Heart right ventricle (tissue), 16 donors: ENCODE measurements at regions not wholly inside any gene's neighbourhood (a gene's known extent, or its start where the extent isn't known, plus 50 kb on each side); places are given as distances from the start of the nearest gene placed in this dataset.

Experiments
- ATAC-seq, 8 donors: fragments of 200-7000 bp; cut with Tn5 transposase; one replicate each; pipeline ENCODE4 v1.9.1; 2020; ENCODE audit warnings: mild to moderate bottlenecking in 8 of 8, moderate library complexity in 8 of 8, moderate number of reproducible peaks in 1 of 8
- DNase-seq, 2 donors: peaks; one replicate each; pipeline ENCODE4 v3.0.0-alpha.2; 2020
- H3K27ac ChIP-seq, 10 donors: fragments of 200-600 bp; sonication (generic) in 2 of 10; one replicate each; pipeline versions ENCODE4 v1.5.0 to v1.8.0; 2020 to 2022; ENCODE audit warnings: mild to moderate bottlenecking in 3 of 10
- H3K27me3 ChIP-seq, 7 donors: fragments of 200-600 bp; one replicate each; pipeline ENCODE4 v1.8.0; 2021 to 2022; ENCODE audit warnings: mild to moderate bottlenecking in 2 of 7
- H3K36me3 ChIP-seq, 9 donors: fragments of 200-600 bp; sonication (generic) in 1 of 9; one replicate each; pipeline versions ENCODE4 v1.5.0 to v1.8.0; 2020 to 2022; ENCODE audit warnings: mild to moderate bottlenecking in 2 of 9
- H3K4me1 ChIP-seq, 9 donors: fragments of 200-600 bp; sonication (generic) in 1 of 9; one replicate each; pipeline versions ENCODE4 v1.5.0 to v1.8.0; 2020 to 2022; ENCODE audit warnings: mild to moderate bottlenecking in 4 of 9
- H3K4me3 ChIP-seq, 10 donors: fragments of 200-600 bp; sonication (generic) in 2 of 10; one replicate each; pipeline versions ENCODE4 v1.5.0 to v1.8.0; 2020 to 2022; ENCODE audit warnings: mild to moderate bottlenecking in 7 of 10, moderate library complexity in 2 of 10
- H3K9me3 ChIP-seq, 11 donors: fragments of 200-600 bp in 10 of 11; sonication (generic) in 2 of 11; one replicate each; pipeline versions ENCODE4 v1.5.0 to v1.8.0; 2013 to 2022; ENCODE audit warnings: mild to moderate bottlenecking in 2 of 11, control low read depth in 1 of 11, moderate library complexity in 1 of 11
- WGBS, 2 donors: extraction: QIAGEN DNeasy Blood & Tissue Kit; methylation state at CpG; one replicate each; pipeline ENCODE4 v1.1.7; 2013; ENCODE audit warnings: inconsistent platforms in 1 of 2; 5-methylcytosine and 5-hydroxymethylcytosine counted together
- intact Hi-C, 10 donors: fragments of 100-400 bp; cut with DNase I; formaldehyde crosslinking; loops; one replicate each; pipeline versions ENCODE4 v1.11.1 to v1.14.2; 2022
- TF ChIP-seq, protein P1 (sequence below), 9 donors: fragments of 200-600 bp; sonication (generic) in 2 of 9; IDR thresholded peaks; one replicate each; pipeline versions ENCODE4 v1.5.0 to v1.8.0; 2021 to 2022; ENCODE audit warnings: antibody characterized with exemption in 9 of 9, mild to moderate bottlenecking in 5 of 9, moderate library complexity in 1 of 9
- donor health status: Arrhythmogenic right ventricular cardiomyopathy.
- donor health status: ischemic (EF 13 %, LVEDD 7.1; RV severe dilation, severe dysfunction).
- donor health status: healthy with polysubstance abuse.
- donor health status: DM: no; HTN: yes; CAD: no.
- donor health status: DM: no; HTN: no; CAD: no.
- donor health status: ischemic (EF 25% LVEDD 6.9; RV normal size, moderate dysfunction).
- donor health status: ischemic (EF 25% LVEDD 5.7; RV mildly dilated, moderate dysfunction).
- donor health status: healthy.
- donor health status: DM: yes; HTN: yes; CAD: no.
- donor health status: Ischemic cardiomyopathy.
- donor health status: ischemic (EF 35%, LVEDD 5.7; RV mildly dilated, moderate dysfunction).
- donor health status: nonischemic (EF 11% LVEDD 7.7; RV severe dilation, severe dysfunction).
- donor health status: DM: yes; HTN: yes; CAD: no.
- donor health status: PGD.
- donor health status: ischemic (EF 29% LVEDD 5.4; RV normal size, mild dysfunction).
- donor health status: nonischemic (EF 23%, LVEDD 6.1; RV moderate dilation, normal function).

GRCh38 chr9:75669721-75670120 is 220.8 kb upstream of the PCSK5 start:
- no peak for DNase-seq
- TF ChIP-seq, protein P1, sequence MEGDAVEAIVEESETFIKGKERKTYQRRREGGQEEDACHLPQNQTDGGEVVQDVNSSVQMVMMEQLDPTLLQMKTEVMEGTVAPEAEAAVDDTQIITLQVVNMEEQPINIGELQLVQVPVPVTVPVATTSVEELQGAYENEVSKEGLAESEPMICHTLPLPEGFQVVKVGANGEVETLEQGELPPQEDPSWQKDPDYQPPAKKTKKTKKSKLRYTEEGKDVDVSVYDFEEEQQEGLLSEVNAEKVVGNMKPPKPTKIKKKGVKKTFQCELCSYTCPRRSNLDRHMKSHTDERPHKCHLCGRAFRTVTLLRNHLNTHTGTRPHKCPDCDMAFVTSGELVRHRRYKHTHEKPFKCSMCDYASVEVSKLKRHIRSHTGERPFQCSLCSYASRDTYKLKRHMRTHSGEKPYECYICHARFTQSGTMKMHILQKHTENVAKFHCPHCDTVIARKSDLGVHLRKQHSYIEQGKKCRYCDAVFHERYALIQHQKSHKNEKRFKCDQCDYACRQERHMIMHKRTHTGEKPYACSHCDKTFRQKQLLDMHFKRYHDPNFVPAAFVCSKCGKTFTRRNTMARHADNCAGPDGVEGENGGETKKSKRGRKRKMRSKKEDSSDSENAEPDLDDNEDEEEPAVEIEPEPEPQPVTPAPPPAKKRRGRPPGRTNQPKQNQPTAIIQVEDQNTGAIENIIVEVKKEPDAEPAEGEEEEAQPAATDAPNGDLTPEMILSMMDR (IDR thresholded peaks at IDR 0.05) = no peak
- no peak for ATAC-seq
- no peaks in the 10 kb centered on the region for H3K27me3 ChIP-seq
- H3K27ac ChIP-seq = no peak overlapping the region
- no peak overlapping the region for H3K4me3 ChIP-seq
- H3K4me1 ChIP-seq = peaks cover 0 to 9% (median 0%) of the 10 kb centered on the region in 9 donors
- 68 to 81% methylated on average over 2 of the region's 2 CpGs for WGBS, 2 donors
- no peaks in the 10 kb centered on the region for H3K36me3 ChIP-seq
- H3K9me3 ChIP-seq = peaks cover 0 to 14% (median 6%) of the 10 kb centered on the region in 11 donors
- intact Hi-C loops = loop anchor here in 1 of 10 donors (10.0 kb wide), 1 partner anchor 65 kb away; no protein-coding TSS in a partner anchor

DNA sequence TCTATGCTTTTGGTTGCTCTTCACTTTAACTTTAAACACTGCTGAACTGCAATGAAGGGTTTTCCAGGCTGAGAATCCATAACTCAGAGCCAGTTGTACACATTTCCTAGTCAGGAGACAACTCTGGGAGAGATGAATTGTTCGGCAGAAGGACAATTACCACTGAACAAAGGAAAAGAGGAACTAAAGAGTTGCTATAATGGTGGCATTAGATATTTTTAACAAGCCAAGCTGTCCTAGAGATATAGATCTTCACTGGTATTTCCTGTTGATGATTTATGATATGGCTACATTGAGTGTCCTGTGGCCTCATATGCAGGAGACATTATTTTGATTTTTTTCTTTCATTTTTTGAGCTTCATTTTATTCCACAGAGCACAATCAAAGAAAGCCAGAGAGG is 219.1 kb upstream of the PCSK5 start:
- peaks cover 0 to 14% (median 6%) of the 10 kb centered on the region in 11 donors for H3K9me3 ChIP-seq
- 60 to 73% methylated on average over 1 of the region's 1 CpG for WGBS, 2 donors
- H3K4me3 ChIP-seq = no peak overlapping the region
- no peaks in the 10 kb centered on the region for H3K27me3 ChIP-seq
- intact Hi-C loops = no loop called here
- ATAC-seq (no peak), DNase-seq (no peak)
- H3K36me3 ChIP-seq = no peaks in the 10 kb centered on the region
- TF ChIP-seq, protein P1 (IDR thresholded peaks at IDR 0.05) = no peak
- H3K27ac ChIP-seq = no peak overlapping the region
- peaks cover 0 to 9% (median 0%) of the 10 kb centered on the region in 9 donors for H3K4me1 ChIP-seq

GRCh38 chr9:75672478-75672877 is 218.0 kb upstream of the PCSK5 start:
- Histone ChIP-seq H3K4me1 (peaks cover 0 to 9% (median 0%) of the 10 kb centered on the region in 9 donors), H3K36me3 (no peaks in the 10 kb centered on the region), H3K27me3 (no peaks in the 10 kb centered on the region), H3K27ac (no peak overlapping the region), H3K9me3 (peaks cover 0 to 14% (median 6%) of the 10 kb centered on the region in 11 donors), H3K4me3 (no peak overlapping the region)
- ATAC-seq (no peak), DNase-seq (no peak)
- intact Hi-C loops = no loop called here
- 39 to 66% methylated on average over 1 of the region's 1 CpG for WGBS, 2 donors
- TF ChIP-seq, protein P1 (IDR thresholded peaks at IDR 0.05) = no peak

DNA sequence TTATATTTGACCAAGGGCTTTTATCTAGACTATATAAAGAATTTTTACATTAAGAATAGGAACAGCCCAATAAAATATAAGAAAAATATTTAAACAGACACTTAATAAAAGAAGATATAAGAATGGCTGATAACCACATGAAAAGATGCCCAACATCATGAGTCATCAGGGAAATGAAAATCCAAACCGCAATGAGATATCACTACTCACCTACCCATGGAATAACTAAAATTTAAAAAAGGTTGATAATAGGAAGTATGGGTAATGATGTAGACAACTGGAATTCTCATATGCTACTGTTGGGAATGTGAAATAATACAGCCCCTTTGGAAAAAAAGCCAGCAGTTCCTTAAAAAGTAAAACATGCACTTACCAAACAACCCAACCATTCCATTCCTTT is 206.9 kb upstream of the PCSK5 start:
- no peaks in the 10 kb centered on the region for H3K27me3 ChIP-seq
- peaks cover 0 to 18% (median 0%) of the 10 kb centered on the region in 9 donors for H3K4me1 ChIP-seq
- ATAC-seq (no peak), DNase-seq (no peak)
- no peaks in the 10 kb centered on the region for H3K36me3 ChIP-seq
- intact Hi-C loops = no loop called here
- no peak overlapping the region for H3K4me3 ChIP-seq
- TF ChIP-seq, protein P1 (IDR thresholded peaks at IDR 0.05) = no peak
- H3K27ac ChIP-seq = no peak overlapping the region
- WGBS, 2 donors = 93% methylated on average over 1 of the region's 1 CpG
- H3K9me3 ChIP-seq = peaks cover 0 to 3% (median 0%) of the 10 kb centered on the region in 11 donors
